Activated T-cell treated with anti-CD3 and anti-CD28 coated beads for 48 hours (primary cell): ENCODE measurements at regions not wholly inside any gene's neighbourhood (a gene's known extent, or its start where the extent isn't known, plus 50 kb on each side); places are given as distances from the start of the nearest gene placed in this dataset.
"Not testable (repeated sequence)": the region's sequence is repeated elsewhere in the genome, so short reads cannot be mapped to it uniquely, and the experiment has no call there.

Experiments used
- DNase-seq: peaks from one replicate; pipeline ENCODE4 v3.0.0-alpha.2; 2020; ENCODE audit warnings: low read depth

DNA sequence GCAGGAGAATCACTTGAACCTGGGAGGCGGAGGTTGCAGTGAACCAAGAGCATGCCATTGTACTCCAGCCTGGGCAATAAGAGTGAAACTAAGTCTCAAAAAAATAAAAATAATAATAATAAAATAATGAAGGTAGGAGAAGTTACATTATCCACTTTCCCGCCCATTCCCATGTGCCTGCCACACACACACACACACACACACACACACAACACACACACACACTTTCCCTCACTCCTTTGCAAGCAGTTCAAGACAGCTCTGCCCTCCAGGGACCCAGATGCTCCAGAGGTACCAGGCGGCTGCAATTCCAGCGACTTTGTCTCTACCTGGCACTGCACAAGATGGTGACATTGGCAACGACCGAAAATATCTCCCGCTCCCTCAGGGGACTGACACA, 224.8 kb upstream of the JARID2 start:
- DNase-seq = no peak

DNA sequence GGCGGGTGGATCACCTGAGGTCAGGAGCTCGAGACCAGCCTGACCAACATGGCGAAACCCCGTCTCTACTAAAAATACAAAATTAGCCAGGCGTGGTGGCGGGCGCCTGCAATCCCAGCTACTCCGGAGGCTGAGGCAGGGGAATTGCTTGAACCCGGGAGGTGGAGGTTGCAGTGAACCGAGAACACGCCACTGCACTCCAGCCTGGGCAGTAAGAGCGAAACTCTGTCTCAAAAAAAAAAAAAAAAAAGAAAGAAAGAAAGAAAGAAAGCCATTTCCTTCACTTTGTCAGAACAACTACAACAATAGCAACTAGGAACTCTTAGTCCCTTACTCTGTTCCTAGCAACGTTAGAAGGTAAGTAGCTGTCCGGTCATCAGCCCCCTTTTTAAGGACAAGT, 222.9 kb upstream of the JARID2 start:
- DNase-seq = not testable (repeated sequence)

DNA sequence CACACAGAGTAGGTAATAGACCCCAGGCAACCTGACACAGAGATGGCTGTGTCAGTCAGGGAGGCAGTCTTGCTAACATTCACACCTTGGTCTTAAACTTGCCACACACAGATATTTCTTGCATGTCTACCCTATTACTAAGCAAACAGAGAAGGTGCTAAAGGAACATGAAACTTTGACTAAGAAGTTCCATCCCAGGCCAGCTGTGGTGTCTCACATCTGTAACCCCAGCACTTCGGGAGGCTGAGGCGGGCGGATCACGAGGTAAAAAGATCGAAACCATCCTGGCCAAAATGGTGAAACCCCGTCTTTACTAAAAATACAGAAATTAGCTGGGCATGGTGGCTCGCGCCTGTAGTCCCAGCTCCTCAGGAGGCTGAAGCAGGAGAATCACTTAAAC, 222.4 kb upstream of the JARID2 start:
- DNase-seq = peak; percentile 60

DNA sequence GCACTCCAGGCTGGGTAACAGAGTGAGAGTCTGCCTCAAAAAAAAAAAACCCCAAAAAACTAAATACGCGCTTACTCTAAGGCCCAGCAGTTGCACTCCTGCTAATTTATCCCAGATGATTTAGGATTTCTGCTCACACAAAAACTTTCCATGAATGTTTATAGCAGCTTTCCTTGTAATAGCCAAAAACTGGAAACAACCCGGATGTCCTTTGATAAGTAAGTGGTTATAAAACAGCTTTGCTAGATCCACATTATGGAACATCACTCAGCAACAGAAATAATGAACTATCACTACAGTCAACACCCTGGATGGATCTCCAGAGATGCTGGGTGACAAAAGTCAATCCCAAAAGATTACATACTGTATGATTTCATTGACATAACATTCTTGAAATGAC, 220.4 kb upstream of the JARID2 start:
- DNase-seq = no peak

DNA sequence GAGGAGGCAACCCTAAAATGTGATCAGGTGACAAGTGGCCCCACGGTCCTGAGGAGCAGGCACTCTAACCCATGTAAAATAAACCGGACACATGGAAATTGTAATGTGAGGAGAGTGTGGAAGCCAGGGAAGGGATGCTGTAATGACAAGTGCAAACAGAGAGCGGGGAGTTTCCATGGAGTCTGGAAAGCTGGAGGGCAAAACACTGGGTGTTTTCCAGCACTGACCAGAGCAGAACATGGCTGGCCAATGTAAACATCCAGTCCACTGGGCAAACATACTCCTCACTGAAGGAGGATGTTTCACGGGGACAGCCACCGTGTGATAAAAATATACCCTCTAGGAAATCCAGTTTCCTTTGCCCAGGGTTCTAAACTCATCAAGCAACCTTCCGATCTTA, 219.0 kb upstream of the JARID2 start:
- DNase-seq = no peak

DNA sequence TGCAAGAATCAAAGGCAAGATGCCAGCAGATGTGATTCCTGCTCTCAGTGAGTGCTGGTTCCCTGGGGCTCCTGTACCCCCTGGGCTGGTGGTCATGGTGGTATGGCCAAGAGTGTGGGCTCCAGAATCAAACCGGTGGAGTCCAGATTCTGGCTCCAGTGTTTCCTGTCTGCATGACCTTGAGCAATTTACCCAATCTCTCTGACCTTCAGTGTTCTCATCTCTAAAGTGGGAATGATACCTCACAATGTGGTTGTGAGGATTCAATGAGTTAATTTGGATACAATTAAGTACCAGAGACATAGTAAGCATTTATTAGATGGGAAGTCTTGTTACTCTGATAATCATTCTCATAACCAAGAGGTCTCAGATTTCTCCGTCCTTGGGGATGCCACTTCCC, 218.4 kb upstream of the JARID2 start:
- no peak for DNase-seq

DNA sequence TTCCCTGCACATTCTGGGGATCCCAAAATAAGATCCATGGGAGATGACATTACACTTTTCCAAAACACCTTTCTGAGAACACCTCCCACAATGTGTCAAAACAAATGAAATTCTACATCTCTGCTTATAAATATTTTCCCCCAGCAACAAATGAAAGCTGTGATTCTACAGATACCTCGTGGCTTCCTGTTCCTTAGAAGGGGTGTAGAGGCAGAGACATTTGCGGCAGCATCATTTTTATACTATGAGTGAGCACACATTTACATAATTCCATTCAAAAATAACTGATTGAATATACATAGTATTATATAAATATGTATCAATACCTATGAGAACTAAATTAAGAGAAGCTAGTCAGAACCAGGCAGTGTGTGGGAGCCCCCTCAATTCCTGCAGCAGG, 213.9 kb upstream of the JARID2 start:
- no peak for DNase-seq

DNA sequence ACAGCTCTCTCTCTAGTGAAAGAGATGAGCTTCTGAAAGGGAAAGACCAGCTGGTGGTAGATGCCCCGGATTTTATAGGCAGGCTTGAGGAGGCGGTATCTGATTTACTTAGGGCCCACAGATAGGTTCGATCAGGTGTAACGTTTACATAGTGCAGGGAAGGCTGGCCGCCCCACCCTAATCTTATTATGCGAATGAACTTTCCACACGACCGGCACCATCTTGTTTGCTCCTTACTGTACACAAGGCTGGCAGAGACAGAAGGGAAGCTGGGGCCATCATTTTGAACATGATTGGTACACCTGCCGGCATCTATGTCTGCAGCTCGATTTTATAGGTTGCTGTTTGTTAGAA, 212.0 kb upstream of the JARID2 start:
- DNase-seq = no peak

DNA sequence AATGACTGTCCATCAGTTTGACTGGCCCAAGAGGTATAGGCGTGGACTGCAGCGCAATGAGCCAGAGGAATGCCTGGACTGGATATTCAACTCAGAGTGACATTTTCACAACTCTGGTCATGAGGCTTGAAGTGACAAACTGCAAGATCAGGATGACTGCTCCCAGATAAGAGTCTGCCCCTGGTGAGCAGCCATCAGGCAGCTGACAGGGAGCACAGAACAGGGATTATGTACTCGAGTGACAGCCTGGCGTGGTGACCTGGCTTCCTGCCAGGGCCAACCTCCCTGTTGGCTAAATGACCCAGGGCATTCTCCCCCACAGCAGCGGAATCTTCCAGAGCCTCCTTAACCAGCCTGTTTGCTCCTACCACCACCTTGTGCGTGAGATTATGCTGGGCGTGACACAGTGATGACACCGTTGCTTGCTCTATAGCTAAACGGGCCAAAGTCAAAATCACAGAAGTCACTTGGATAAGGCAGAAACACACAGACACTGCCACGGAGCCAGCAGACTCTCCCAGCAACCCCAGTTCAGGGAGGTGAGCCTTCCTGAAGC, 209.1 kb upstream of the JARID2 start:
- DNase-seq = no peak

DNA sequence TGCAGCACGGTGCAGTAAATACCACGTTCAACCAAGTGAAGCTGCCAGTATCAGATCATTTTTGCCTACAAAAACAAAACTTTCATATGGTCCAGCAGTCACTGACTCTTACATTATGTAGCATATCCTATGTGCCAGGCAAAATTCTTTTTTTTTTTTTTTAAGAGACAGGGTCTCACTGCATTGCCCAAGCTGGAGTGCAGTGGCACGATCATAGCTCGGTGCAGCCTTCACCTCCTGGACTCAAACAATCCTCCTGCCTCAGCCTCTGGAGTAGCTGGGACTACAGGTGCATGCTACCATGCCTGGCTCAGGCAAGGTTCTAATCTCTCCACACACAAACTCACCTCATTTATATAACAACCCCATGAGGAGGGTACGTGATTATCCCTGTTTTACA, 208.6 kb upstream of the JARID2 start:
- no peak for DNase-seq

DNA sequence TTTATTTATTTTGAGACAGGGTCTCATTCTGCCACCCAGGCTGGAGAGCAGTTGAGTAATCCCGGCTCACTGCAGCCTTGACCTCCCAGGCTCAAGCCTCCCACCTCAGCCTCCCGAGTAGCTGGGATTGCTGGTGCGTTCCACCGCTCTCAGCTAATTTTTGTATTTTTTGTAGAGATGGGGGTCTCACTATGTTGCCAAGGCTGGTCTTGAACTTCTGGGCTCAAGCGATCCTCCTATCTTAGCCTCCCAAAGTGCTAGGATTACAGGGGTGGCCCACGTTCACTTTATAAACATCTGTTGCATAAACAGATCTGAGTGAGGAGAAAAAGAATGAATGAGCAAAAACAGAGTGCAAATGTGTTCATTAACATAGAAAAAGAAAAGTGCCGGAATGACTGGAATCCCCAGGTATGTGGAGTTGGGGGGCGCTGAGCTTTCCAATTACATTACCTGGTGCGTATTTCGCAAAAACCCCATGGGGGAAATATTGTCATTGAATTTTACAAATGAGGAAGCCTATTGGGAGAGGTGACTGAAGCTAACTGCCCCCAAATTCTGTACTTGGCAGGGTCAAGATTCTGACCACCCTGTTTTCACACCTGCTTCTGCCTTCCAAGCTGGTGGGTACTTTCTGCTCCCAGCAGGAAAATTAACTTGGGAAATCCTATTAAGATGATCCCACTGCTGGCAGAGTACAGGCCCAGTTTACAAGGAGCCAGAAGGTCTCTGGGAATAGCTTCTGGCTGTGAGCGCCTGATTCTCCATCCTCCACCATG, 207.7 kb upstream of the JARID2 start:
- DNase-seq = no peak

DNA sequence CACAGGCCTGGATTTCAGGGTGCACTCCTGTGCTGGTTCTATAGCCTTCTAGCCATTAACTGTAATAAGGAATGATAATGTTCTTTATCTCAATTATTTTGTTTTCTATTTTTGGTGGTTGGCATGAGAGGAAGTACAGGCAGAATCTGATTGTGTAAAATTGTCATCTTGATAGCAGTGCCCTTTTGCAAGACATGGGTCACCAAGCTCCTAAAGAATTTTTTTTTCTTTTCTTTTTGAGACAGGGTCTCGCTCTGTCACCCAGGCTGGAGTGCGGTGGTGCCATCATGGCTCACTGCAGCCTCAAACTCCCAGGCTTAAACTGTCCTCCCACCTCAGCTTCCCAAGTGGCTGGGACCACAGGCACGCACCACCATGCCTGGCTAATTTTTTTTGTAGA, 206.7 kb upstream of the JARID2 start:
- no peak for DNase-seq

DNA sequence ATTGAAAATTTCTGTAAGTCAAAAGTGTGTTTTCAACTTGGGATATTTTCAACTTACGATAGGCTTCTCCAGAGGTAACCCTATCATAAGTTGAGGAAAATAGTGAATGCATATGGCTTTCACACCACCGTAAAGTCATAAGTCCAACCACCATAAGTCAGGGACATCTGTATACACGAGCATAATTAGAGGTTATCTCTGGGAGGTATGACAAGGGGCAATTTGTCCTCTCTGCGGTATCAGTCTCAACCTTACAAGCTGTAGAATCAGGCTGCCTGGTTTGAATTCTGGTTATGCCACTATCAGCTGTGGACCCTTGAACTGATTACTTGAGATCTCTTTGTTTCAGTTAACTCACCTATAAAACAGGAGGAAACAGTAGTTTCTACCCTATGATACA, 202.9 kb upstream of the JARID2 start:
- DNase-seq = no peak

DNA sequence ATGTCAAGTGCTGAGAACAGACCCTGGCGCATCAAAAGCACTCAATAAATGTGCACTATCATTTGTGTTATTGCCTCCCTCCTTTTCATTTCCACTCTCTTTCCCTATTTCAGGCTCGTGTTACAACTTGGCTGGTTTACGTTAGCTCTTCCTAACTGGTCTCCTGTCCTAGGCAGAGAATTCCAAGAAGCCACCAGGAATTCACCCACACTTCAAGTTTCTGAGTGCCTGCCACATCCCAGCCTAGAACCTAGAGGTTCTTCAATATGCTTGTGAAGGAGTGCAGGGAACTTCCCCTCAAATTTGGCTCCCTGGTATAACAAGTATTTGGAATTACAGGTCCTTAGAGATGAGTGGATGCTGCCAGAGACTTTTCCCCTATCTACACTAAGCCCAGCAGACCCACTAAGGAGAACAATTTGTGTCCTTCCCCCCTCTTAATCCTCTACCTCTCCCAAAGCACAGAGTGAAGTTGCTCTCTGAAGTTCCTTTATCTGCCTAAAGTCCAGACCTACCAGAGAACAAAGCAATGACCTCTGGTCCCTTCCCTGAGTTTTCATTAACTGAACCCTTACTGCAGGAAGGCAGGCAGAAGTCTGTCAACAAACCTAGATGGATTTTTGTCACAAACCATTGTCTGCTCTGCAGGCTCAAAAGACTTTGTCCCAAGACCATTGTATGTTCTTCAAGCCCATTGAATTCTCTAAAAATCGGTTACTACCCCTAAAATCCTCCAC, 201.6 kb upstream of the JARID2 start:
- DNase-seq = no peak

DNA sequence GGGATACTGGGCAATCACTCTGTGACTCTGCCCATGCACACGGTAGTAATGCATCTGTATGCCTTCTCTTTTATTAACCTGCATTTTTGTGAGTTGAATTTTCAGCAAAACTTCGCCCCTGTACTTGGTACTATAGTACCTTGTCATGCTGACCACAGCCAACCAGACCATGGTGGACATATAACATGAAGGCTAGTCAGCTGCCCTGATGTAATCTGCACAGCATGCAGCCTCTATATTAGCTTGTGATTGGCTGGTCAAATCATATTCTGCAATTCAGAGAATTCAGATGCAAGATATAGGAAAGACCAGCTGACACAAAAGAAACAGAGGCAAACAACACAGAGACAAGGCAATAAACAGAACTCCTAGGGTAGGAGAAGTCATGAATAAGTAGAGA, 200.9 kb upstream of the JARID2 start:
- no peak for DNase-seq

DNA sequence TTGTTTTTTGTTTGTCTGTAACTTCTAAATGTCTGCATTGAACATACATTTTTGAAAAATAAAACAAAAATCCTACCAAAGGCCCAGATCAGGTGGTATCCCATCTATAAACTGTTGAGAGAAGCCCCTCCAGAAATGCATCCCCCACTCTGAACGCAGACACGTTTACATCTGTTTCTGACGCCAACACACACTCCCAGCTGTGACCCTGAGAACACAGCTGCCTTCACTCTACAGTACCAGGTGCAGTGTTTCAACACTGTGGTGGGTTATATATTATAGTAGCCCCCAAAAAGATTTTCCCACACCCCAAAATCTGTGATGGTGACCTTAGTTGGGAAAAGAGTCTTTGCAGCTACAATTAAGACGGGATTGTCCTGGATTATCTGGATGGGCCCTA, 199.1 kb upstream of the JARID2 start:
- no peak for DNase-seq

DNA sequence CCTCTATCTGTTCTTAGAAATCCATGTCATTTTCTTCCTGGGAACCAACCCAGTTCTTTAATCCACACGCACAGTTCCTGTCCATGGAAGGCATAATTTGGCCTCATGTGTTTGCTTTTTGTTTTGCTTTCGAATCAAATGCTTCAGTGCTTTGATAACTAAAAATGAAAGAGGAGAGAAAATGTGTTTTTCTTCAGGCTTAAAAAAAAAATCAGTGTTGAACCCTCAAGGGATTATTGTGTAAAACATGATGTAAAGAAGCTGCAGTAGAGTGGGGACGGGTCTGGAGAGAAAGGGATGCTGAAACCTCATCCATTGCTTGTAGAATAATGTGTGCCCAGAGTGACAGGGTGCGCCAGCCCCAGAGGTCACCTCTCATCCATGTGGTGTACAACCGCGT, 197.5 kb upstream of the JARID2 start:
- no peak for DNase-seq

DNA sequence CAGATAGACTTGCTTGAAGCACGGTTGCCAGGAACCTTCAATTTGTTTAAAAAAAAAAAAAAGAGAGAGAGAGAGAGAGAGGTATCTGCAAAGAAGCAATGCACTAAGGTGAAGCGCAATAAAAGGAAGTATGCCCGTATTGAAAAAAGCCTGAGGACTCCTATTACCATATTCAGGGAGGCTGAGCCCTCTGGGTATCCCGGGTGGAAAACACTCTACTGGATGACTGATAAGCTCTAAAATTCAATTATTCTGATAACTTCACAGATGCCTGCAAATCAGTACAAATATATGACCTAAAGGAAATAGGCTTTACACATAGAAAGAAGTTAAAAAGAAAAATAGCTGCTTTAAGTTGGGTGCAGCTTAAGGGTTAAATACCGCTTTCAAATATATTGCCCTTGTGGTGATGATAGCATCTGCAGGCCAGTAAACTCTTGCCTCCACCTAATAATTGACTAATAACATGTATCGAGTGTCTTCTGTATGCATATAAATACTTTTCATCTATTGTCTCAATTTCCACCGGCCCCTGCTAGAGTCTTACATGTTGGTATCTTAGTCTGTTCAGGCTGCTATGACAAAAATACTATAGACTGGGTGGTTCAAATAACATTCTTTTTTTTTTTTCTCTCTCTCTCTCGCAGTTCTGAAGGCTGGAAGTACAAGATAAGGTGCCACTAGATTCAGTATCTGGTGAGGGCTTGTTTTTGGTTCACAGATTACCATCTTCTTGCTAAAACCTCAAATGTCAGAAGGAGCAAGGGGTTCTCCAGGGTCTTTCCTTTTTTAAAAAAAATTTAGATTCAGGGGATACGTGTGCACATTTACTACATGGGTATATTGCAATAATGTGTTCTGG, 187.4 kb upstream of the JARID2 start:
- no peak for DNase-seq

DNA sequence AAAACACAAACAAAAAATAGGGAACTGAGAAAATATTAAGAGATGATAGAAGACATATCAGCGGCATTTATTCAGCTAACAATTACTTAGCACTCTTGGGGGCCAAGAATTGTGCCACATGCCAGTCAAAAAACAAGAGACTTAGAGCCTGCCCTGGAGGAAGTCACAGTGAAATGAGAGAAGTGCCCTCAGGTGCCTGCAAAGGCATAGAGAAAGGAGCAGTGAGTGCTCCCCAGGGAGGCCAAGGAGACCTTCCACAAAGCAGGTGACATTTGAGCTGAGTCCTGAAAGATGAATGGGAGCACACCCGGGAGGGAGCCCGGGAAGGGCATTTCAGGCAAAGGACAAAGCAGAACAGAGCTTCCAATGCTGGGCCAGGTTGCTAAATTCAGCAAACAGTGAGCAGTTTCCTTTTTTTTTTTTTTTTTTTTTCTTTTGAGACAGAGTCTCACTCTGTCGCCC, 184.7 kb upstream of the JARID2 start:
- DNase-seq = no peak

DNA sequence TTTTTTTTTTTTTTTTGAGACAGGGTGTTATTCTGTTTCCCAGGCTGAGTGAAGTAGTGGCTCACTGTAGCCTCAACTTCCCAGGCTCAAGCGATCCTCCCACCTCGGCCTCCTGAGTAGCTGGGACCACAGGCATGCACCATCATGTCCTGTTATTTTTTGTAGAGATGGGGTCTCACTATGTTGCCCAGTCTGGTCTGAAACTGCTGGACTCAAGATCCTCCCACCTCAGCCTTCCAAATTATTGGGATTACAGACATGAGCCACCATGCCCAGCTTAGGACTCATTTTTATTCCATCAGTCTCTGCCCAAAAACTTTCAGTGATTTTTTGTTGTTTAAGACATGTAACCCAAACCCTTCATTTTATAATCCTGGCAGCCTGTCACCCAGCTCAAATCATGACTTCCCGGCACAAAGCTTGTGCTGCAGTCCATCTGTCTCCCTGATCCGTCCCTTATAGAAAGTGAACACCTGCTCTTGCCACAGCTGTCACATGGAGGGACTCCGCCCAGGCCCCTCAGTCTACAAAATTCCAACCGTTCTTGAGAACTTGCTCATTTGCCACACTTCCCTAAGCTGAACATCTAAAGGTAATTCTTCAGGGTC, 183.9 kb upstream of the JARID2 start:
- no peak for DNase-seq

DNA sequence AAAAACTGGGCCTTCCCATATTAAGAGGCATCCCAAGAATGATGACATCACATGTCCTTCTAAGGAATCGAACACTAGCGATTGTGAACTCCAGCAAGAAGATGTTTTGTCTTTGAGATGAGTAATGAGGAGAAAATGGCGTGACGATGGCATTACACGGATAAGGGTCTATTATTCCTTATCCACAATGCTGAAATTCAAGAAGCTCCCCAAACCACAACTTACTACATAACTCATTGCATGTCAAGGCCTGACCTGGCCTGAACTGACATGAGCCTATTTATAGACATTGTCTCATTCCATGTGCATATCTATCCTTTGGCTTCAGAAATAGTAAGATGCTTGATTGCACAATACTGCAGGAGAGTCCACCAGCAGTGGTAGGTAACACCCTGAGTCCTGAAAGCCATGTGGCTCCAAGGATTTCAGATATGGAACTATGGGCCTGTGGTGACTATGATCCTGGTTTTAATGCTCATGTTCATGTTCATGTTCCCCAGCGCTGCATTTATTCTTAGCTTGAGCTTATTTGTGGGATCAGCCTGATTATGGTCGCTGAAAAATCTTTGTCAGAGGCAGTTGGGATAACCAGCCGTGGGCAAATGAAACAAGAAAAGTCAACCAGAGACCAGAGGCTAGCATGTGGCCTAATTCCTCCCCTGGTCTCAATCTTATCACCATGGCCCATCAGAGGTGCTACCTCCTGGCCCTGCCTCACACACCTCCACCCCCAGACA, 183.2 kb upstream of the JARID2 start:
- no peak for DNase-seq
